ENCODE measurements at regions not wholly inside any gene's neighbourhood (a gene's known extent, or its start where the extent isn't known, plus 50 kb on each side); places are given as distances from the start of the nearest gene placed in this dataset.

DNA sequence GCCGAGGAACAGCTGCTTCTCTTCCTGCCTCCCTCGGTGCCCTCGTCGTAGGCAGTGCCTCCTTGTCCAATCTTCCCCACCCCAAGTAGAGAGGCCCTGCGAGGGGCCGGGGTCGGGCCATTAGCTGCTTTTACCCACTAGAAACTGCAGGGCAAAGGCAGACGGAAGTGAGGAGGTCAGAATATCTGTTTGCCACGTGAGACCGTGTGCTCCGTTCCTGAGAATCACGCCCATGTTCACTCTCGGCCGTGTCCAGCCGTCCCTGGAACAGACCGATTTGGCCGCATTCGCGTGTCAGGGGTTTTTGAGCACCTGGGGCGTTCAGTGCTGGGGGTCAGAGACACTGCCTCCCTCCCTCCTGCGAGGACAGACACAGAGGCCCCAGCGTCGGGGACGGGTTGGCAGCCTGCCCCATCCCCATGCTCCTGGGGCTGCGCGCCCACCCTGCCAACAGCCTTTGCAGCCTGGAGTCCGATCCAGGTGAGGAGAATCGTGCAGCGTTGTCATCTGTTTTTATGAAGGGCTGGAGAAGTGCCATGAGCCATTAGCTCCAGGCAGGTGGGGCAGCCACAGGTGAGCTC lies 982.2 kb downstream of the BRD1 start:
- Histone ChIP-seq H3K36me3 (ENCODE audit: control insufficient read depth, insufficient read depth, low read length) (no peaks in the 10 kb centered on the region), H4K20me1 (ENCODE audit: insufficient read depth, low read length) (no peaks in the 10 kb centered on the region), H4K8ac (ENCODE audit: low read depth in 2 of 2, low read length in 2 of 2) (no peak overlapping the region), H2BK20ac (ENCODE audit: low read depth, low read length) (no peak overlapping the region), H3K27ac (ENCODE audit: insufficient read depth, low read length) (no peak overlapping the region), H3K4ac (ENCODE audit: low read depth, low read length) (no peak overlapping the region), H3K79me1 (ENCODE audit: low read depth in 1 of 2, low read length in 2 of 2) (no peaks in the 10 kb centered on the region), H3K4me1 (ENCODE audit: control insufficient read depth, insufficient read depth, low read length) (no peaks in the 10 kb centered on the region), H2AK5ac (ENCODE audit: low read depth, low read length) (no peak overlapping the region), H3K27me3 (ENCODE audit: control insufficient read depth, insufficient read depth, low read length) (no peaks in the 10 kb centered on the region), H3K14ac (replicated peaks; ENCODE audit: low read depth, low read length) (no peak overlapping the region), H2AFZ (replicated peaks; ENCODE audit: low read length, poor library complexity) (no peak overlapping the region), H3K4me2 (ENCODE audit: low read depth, low read length) (no peak overlapping the region), H2AK9ac (replicated peaks; ENCODE audit: low read depth, low read length, poor library complexity) (no peak overlapping the region), H2BK120ac (ENCODE audit: low read depth, low read length) (no peak overlapping the region), H3K9me3 (ENCODE audit: control insufficient read depth, insufficient read depth, low read length) (peaks cover 59% of the 10 kb centered on the region), H4K5ac (ENCODE audit: low read depth, low read length) (no peak overlapping the region), H3K4me3 (ENCODE audit: insufficient read depth, low read depth, low read length) (no peak overlapping the region), H3K9ac (ENCODE audit: low read depth, low read length) (no peak overlapping the region), H3K9me1 (ENCODE audit: insufficient read depth, low read length) (no peaks in the 10 kb centered on the region), H4K91ac (ENCODE audit: insufficient read depth, low read depth, low read length) (no peak overlapping the region), H2BK5ac (ENCODE audit: low read depth, low read length, poor library complexity, severe bottlenecking) (no peak overlapping the region), H3K56ac (ENCODE audit: extremely low read depth, insufficient read depth, low read length) (no peak overlapping the region), H2BK15ac (ENCODE audit: low read depth, low read length) (no peak overlapping the region), H3K18ac (ENCODE audit: low read depth, low read length) (no peak overlapping the region), H3K23ac (ENCODE audit: low read depth, low read length) (no peak overlapping the region)
- intact Hi-C loops (cut with micrococcal nuclease) = no loop called here
- POLR2A ChIA-PET (ENCODE audit: unreplicated experiment) = no interaction called here
- in situ Hi-C loops (cut with MboI; ENCODE audit: low sequenced_read_pairs) = no loop called here
- ATAC-seq (ENCODE audit: low read depth) (no peak), DNase-seq (no peak)
- TF ChIP-seq, protein P1, sequence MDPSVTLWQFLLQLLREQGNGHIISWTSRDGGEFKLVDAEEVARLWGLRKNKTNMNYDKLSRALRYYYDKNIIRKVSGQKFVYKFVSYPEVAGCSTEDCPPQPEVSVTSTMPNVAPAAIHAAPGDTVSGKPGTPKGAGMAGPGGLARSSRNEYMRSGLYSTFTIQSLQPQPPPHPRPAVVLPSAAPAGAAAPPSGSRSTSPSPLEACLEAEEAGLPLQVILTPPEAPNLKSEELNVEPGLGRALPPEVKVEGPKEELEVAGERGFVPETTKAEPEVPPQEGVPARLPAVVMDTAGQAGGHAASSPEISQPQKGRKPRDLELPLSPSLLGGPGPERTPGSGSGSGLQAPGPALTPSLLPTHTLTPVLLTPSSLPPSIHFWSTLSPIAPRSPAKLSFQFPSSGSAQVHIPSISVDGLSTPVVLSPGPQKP (IDR thresholded peaks at IDR 0.05; ENCODE audit: borderline replicate concordance, low read depth, low read length) = no peak
- no TSS peak for BruUV-seq (replicated peaks)
- CTCF ChIA-PET = no interaction called here
- 70% methylated on average over 13 of the region's 29 CpGs; no CpG with 5 or more reads in 1 of the 2 experiments for WGBS, 2 experiments (ENCODE audit: extremely low coverage in 2 of 2, insufficient read length in 1 of 2)
- dilution Hi-C loops (cut with HindIII; ENCODE audit: low sequenced_read_pairs, unreplicated experiment) = no loop called here

All from IMR-90 (cell line).